Vagina (tissue), 2 donors: ENCODE measurements at regions not wholly inside any gene's neighbourhood (a gene's known extent, or its start where the extent isn't known, plus 50 kb on each side); places are given as distances from the start of the nearest gene placed in this dataset.

Source experiments
- DNase-seq, 2 donors: peaks; one replicate each; pipeline ENCODE4 v3.0.0-alpha.2; 2017; ENCODE audit errors: extremely low spot score in 2 of 2
- H3K27ac ChIP-seq: fragments of 200-600 bp; sonication (generic); one replicate; pipeline ENCODE4 v1.5.1; 2019
- H3K27me3 ChIP-seq: fragments of 200-600 bp; sonication (generic); one replicate; pipeline ENCODE4 v1.5.1; 2019
- H3K36me3 ChIP-seq, 2 donors: fragments of 200-600 bp; sonication (generic); one replicate each; pipeline ENCODE4 v1.5.1; 2017 to 2019
- H3K4me1 ChIP-seq: fragments of 200-600 bp; sonication (generic); one replicate; pipeline ENCODE4 v1.5.1; 2019
- H3K4me3 ChIP-seq, 2 donors: fragments of 200-600 bp; sonication (generic); 1 replicate in 1 of 2; 2 replicates in 1 of 2; pipeline ENCODE4 v1.5.1; 2016 to 2019
- H3K9me3 ChIP-seq: fragments of 200-600 bp; sonication (generic); one replicate; pipeline ENCODE4 v1.5.1; 2019
- POLR2A ChIP-seq, 2 donors: fragments of 450-650 bp; IDR thresholded peaks; one replicate each; pipeline ENCODE4 v1.6.1; 2017; ENCODE audit warnings: antibody characterized with exemption in 2 of 2, mild to moderate bottlenecking in 2 of 2, moderate library complexity in 2 of 2
- POLR2AphosphoS5 ChIP-seq, 2 donors: sonication (generic); formaldehyde crosslinking; IDR thresholded peaks; one replicate each; pipeline ENCODE4 v1.9.0; 2017; ENCODE audit warnings: antibody characterized with exemption in 2 of 2, mild to moderate bottlenecking in 2 of 2, low read depth in 1 of 2; ENCODE audit not compliant: insufficient read depth in 1 of 2
- intact Hi-C: fragments of 100-400 bp; cut with DNase I; formaldehyde crosslinking; loops from one replicate; pipeline ENCODE4 v1.15.1; 2023
- TF ChIP-seq, protein P1 (sequence below), 3 experiments: fragments of 450-650 bp in 2 of 3; fragments of 200-600 bp in 1 of 3; sonication (generic) in 1 of 3; IDR thresholded peaks; one replicate each; pipeline ENCODE4 v1.5.1; 2017 to 2019; ENCODE audit warnings: antibody characterized with exemption in 3 of 3, mild to moderate bottlenecking in 2 of 3, moderate library complexity in 2 of 3

DNA sequence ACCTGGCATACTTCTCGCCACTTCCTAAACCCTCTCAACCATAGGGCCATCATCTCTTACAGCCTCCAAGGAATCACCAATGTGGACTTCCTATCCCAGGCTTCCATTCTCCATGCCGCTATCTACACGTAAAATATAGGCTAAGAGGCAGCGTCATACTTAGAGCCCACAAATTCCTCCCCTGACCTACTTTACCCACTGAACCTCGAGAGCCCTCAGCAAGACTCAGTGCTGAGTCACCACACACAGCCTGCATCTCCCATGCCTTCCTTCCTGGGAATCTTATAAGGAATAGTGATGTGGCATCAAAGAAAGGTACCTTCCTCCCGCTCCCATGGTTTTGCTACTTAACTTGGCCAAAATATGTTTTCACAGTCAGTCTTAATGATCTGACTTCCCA, 435.6 kb upstream of the NFE2L3 start:
- intact Hi-C loops = no loop called here
- Histone ChIP-seq H3K4me1 (no peaks in the 10 kb centered on the region), H3K9me3 (no peaks in the 10 kb centered on the region), H3K27ac (no peak overlapping the region), H3K36me3 (no peaks in the 10 kb centered on the region), H3K27me3 (no peaks in the 10 kb centered on the region), H3K4me3 (no peak overlapping the region)
- DNase-seq = no peak
- TF ChIP-seq POLR2A (IDR thresholded peaks at IDR 0.05) (no peak), POLR2AphosphoS5 (IDR thresholded peaks at IDR 0.05; ENCODE audit: insufficient read depth in 1 of 2, low read depth in 1 of 2) (no peak)
- TF ChIP-seq, protein P1, sequence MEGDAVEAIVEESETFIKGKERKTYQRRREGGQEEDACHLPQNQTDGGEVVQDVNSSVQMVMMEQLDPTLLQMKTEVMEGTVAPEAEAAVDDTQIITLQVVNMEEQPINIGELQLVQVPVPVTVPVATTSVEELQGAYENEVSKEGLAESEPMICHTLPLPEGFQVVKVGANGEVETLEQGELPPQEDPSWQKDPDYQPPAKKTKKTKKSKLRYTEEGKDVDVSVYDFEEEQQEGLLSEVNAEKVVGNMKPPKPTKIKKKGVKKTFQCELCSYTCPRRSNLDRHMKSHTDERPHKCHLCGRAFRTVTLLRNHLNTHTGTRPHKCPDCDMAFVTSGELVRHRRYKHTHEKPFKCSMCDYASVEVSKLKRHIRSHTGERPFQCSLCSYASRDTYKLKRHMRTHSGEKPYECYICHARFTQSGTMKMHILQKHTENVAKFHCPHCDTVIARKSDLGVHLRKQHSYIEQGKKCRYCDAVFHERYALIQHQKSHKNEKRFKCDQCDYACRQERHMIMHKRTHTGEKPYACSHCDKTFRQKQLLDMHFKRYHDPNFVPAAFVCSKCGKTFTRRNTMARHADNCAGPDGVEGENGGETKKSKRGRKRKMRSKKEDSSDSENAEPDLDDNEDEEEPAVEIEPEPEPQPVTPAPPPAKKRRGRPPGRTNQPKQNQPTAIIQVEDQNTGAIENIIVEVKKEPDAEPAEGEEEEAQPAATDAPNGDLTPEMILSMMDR (IDR thresholded peaks at IDR 0.05) = no peak

DNA sequence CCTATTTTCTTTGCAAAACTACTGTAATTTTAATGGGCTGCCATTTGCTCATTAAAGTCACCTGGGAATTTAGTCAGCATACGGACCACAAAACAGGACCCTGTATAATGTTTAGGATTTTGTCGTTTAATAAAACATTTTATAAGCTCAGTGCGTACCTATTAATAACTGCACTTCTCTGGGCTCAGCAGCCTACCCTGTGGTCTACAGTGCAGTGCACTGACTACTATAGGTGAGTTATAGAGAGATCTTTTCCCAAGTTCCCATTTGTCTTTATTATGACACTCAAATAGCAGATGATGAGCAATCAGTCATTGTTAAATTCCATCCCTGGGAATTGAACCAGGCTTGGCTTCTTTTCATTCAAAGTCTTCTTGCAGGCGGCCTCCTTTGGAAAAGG, 433.4 kb upstream of the NFE2L3 start:
- H3K4me3 ChIP-seq = no peak overlapping the region
- intact Hi-C loops = no loop called here

DNA sequence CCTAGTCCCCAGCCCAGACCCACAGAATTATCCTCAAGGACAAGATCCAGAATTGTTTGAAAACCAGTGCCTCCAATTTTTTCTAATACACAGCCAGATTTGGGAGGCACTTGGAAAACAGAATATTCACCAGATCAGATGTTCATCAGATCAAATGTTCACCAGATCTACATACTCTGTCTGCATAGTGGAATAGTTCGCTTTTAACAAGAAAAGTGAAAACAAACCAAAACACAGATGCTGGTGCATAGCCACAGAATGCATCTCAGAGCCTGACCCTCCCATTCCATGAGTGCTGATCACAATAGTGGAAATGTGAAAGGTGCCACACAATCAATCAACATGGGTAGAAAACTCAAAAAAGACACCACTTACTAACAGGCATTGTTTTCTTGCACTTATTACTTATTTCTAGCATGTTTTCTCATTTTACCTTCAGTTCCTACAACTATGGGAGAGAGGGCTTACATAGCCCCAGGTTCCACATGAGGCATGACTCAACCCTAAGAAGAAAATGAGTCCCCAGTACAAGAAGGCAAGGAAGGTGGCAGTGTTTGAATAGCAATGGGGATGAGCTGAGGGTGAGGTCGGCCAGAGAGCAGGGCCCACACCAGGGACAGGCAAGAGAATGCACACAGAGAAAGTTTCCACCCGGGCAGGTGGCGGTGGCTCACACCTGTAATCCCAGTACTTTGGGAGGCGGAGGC, 432.7 kb upstream of the NFE2L3 start:
- Histone ChIP-seq H3K4me3 (no peak overlapping the region), H3K27me3 (no peaks in the 10 kb centered on the region), H3K27ac (no peak overlapping the region), H3K9me3 (no peaks in the 10 kb centered on the region), H3K4me1 (no peaks in the 10 kb centered on the region), H3K36me3 (no peaks in the 10 kb centered on the region)
- intact Hi-C loops = no loop called here
- no peak for DNase-seq
- TF ChIP-seq POLR2AphosphoS5 (IDR thresholded peaks at IDR 0.05; ENCODE audit: insufficient read depth in 1 of 2, low read depth in 1 of 2) (no peak), POLR2A (IDR thresholded peaks at IDR 0.05) (no peak)
- TF ChIP-seq, protein P1 (IDR thresholded peaks at IDR 0.05) = no peak

More for the DNA sequence above, 433.4 kb upstream of the NFE2L3 start:
- Histone ChIP-seq H3K9me3 (no peaks in the 10 kb centered on the region), H3K4me1 (no peaks in the 10 kb centered on the region), H3K27me3 (no peaks in the 10 kb centered on the region), H3K36me3 (no peaks in the 10 kb centered on the region), H3K27ac (no peak overlapping the region)
- no peak for TF ChIP-seq POLR2A (IDR thresholded peaks at IDR 0.05)
- no peak for TF ChIP-seq POLR2AphosphoS5 (IDR thresholded peaks at IDR 0.05; ENCODE audit: insufficient read depth in 1 of 2, low read depth in 1 of 2)
- TF ChIP-seq, protein P1 (IDR thresholded peaks at IDR 0.05) = no peak
- DNase-seq = no peak

DNA sequence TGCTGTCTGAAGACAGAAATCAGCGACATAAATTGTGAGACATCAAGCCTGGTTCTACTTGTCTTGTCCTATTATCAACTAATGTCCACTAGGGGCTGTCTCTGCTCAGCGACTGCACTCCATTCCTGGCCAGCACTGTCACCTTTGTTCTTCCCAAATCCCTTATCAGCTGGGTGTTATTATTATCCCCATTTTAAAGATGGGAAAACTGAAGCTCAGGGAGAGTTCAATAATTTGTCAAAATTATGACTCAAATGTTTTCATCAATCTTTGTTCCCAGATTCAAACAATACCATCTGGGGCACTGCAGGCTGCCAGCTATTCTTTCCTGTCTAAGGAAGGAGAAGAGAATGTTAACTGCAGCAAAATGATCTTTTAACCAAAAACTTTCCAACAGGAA, 431.6 kb upstream of the NFE2L3 start:
- Histone ChIP-seq H3K9me3 (no peaks in the 10 kb centered on the region), H3K27ac (no peak overlapping the region)
- intact Hi-C loops = no loop called here

DNA sequence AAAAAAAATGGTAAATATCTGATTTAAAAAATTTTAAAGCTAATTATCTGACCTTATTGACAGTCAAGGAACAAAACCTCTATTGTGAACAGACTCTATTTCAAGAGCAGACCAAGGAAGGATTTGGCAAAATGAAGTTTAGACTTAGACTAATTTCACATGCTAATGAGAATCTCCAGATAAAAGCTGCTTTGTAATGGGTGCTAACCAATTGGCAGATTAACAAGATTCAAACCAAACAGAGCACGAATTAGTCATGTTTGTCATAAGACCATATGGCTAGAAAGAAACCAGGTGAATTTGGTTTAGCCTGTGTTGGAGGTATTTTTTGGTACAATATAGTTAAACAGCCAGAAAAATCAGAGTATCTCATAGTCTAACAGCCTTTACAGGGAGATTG, 429.1 kb upstream of the NFE2L3 start:
- Histone ChIP-seq H3K27me3 (no peaks in the 10 kb centered on the region), H3K4me3 (no peak overlapping the region), H3K9me3 (no peaks in the 10 kb centered on the region), H3K4me1 (peaks cover 23% of the 10 kb centered on the region), H3K36me3 (no peaks in the 10 kb centered on the region), H3K27ac (no peak overlapping the region)
- intact Hi-C loops = no loop called here
- DNase-seq = no peak
- TF ChIP-seq, protein P1 (IDR thresholded peaks at IDR 0.05) = no peak
- no peak for TF ChIP-seq POLR2AphosphoS5 (IDR thresholded peaks at IDR 0.05; ENCODE audit: insufficient read depth in 1 of 2, low read depth in 1 of 2)
- no peak for TF ChIP-seq POLR2A (IDR thresholded peaks at IDR 0.05)

More for the DNA sequence above, 431.6 kb upstream of the NFE2L3 start:
- no peak for DNase-seq
- H3K4me1 ChIP-seq = peaks cover 8% of the 10 kb centered on the region
- no peaks in the 10 kb centered on the region for H3K27me3 ChIP-seq
- H3K4me3 ChIP-seq = no peak overlapping the region
- H3K36me3 ChIP-seq = no peaks in the 10 kb centered on the region
- TF ChIP-seq, protein P1 (IDR thresholded peaks at IDR 0.05) = no peak
- TF ChIP-seq POLR2AphosphoS5 (IDR thresholded peaks at IDR 0.05; ENCODE audit: insufficient read depth in 1 of 2, low read depth in 1 of 2) = no peak
- TF ChIP-seq POLR2A (IDR thresholded peaks at IDR 0.05) = no peak
